GM19043 (cell line): ENCODE measurements at regions not wholly inside any gene's neighbourhood (a gene's known extent, or its start where the extent isn't known, plus 50 kb on each side); places are given as distances from the start of the nearest gene placed in this dataset.

Source experiments
- ATAC-seq: cut with Tn5 transposase; IDR thresholded peaks from one replicate; pipeline ENCODE4 v1.9.1; 2021; ENCODE audit warnings: low read depth; ENCODE audit not compliant: unreplicated experiment

GRCh38 chr11:127393460-127393997, 393.0 kb upstream of the KIRREL3 start:
- ATAC-seq, result no peak

DNA sequence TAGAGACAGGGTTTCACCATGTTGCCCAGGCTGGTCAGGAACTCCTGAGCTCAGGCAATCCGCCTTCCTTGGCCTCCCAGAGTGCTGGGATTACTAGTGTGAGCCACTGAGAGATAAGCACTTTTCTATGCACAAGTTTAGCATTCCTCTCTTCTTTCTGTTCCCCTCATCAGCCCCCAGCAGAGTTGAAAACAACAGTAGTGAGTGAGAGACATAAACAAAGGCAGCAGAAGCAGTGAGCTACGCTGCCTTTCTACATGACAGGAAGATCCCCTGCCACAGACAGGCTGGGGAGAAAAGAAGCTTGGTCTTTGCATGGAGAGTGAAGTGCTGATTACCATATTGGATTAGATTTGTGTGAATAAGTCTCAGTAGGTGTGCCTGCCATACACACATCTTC, 392.0 kb upstream of the KIRREL3 start:
- no peak for ATAC-seq

GRCh38 chr11:127390465-127390864, 389.9 kb upstream of the KIRREL3 start:
- ATAC-seq, result no peak

DNA sequence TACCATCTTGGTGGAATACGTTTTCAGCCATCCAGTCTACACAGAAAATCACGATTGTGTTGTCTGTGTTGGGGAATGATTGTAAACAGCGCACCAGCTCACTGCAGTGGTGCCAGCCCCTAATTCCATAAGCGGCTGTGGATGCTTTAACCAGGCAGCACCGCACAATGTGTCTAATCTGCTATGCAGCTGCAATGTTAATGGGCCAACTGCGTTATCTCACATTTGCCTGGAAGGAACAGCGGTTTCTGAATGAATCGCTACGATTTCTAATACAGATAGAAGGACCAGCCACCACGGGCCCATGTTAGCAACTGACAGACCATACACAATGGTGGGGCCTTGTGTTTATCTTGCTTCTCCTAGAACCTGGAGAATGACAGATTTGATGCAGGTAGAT, 384.5 kb upstream of the KIRREL3 start:
- ATAC-seq, result no peak

DNA sequence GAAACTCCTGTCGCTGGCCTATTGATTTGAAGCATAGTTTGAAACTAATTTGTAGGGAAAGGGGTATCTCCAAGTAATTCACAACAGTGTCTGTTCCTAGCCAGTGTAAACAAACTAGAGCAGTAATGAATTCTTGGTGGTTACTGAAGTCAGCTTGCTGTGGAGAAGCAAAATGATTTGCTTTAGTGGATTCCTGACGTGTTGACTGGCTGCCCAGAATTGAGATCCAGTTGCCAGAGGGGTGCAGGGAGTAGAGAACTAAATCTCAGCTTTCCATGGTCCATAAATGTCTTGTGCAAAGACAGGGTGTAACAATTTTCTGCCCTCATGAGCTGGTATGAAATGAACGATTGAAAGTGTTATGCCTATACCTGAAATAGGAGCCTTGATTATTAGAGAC, 382.5 kb upstream of the KIRREL3 start:
- ATAC-seq, result no peak

GRCh38 chr11:127381247-127381646, 380.7 kb upstream of the KIRREL3 start:
- ATAC-seq, result no peak

DNA sequence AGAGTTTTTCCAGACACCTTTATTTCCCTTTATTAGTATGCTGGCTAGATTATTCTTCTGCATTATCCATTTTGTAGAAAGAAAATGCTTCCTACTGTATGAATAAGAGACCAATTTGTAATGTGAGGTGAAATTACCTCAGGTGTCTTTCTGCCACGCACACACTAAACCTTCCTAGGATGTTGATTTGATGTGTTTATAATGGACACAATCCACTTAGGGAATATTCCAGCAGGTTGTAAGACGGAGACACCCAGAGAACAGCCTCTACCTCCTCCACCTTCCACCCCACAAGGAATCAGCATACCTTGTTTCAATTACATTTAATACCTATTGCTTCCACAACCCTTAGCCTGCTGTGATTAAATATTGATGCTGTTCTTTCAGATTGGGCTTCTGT, 379.1 kb upstream of the KIRREL3 start:
- ATAC-seq, result no peak

GRCh38 chr11:127376301-127376700, 375.7 kb upstream of the KIRREL3 start:
- no peak for ATAC-seq

DNA sequence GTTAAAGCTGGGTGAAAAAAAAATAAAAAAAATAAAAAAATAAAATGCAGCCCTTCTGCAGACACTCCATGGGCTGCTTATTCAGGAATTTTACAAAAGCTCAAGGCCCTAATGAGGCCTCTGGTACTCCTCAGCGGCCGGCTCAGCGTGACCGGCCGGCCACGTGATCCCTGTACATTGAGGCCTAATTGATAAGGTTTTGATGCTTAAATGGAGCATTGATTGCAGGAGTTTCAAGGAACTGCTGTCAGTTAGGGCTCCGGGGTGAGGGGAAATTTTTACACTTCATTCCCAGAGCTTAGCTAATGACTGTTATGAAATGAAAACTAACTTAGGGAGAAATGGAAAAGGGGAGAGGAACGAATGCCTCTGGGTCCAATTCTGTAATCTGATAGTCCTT, 368.8 kb upstream of the KIRREL3 start:
- no peak for ATAC-seq

DNA sequence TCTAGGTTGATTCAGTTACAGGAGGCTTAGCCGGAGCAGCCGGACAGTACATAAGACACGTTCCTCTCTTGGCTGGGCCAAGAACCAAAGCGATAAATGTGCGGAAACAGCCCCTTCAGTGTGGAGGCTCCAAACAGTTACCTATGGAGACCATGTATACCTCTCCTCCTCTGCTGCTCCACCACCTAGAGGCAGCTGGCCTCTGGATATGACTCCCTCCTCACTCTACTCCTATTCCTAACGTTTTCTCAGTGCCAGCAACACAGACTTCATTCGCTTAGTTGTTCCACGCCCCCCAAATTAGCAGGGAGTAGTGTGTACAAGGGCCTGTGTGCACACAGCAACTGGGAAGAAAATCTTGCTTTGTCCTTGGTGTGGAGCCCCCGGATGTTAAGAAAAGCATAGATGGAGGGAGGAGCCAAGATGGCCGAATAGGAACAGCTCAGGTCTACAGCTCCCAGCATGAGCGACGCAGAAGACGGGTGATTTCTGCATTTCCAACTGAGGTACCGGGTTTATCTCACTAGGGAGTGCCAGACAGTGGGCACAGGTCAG, 362.3 kb upstream of the KIRREL3 start:
- no peak for ATAC-seq

DNA sequence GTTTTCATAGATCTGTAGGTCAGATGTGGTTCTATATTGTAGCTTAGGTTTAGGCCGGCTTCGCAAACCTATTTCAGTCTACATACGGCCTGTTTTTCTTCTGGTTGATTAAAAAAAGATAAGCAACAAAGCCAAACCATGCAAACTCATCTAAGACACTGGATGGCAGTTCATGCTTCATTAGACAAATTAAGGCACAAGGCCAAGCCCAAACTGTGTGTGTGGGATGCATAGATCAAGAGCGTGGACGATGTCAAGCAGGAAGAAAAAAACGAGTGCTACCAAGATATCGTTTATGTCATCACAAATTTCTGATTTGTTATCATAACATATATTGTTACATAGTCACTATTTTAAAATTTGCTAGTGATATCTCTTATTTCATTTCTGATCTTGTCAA, 357.6 kb upstream of the KIRREL3 start:
- no peak for ATAC-seq

DNA sequence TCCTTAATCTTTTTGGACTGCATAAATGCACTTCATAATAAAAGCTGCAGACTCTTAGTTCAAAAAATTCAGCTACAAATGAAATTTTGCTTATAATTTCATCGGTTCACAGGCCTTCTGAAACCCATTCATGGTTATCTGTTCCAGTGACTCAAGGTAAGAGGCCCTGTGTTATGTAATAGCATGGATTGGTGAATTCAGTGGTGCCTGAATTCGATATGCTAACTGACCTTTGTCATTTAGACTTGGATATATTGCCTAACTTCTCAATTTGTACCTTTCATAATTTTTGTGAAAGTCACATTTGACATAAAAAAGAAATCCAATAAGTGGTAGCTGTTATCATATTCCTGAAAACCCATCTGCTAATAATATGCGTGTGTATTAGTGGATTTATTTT, 349.9 kb upstream of the KIRREL3 start:
- no peak for ATAC-seq

DNA sequence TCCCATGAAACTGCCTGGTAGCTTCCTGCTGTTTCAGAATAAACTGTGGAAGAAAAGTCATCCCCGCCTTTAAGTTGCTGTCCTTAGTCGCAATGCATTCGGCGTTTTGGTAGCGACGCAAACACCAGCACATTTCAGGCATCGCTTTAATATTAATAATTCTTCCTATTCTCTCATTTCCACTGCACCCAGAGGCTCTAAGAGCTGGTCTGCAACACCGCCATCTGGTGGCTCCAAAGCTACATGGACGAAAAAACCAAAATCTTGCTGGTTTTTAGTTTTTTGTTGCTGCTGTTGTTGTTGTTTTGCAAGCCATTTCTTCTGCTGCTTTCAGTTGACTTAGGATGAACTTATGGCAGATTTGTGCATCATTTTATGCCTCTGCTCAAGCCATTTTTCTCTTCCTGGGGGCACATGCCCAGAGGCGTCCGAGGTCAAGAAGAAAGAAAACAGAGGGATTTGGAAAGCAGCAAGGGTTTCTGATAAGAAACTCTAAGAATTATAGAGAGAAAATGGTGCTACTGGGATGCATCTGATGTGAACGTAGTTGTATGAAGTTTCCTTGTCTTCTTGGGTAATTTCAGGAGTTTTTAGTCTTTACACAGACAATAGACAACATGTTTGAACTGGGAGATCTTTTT, 345.4 kb upstream of the KIRREL3 start:
- ATAC-seq, result no peak

DNA sequence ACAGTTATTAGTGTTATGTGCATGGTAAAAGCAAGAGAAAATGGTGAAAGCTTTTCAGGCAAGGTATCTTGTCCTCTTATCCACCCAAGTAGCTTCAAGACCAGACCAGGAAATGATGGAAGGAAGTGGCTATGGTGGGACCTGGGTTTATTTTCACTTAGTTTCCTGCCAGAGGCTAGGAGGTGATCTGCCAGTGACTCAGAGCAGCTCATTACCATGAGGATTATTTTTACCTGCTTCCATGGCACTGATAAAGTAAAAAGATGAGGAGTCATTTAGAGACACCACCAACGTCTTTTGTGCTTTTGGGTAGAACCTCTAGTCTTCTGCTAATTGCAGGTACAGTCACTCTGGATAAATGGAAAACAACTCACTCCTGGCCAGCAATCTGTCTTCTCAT, 339.9 kb upstream of the KIRREL3 start:
- ATAC-seq, result no peak

DNA sequence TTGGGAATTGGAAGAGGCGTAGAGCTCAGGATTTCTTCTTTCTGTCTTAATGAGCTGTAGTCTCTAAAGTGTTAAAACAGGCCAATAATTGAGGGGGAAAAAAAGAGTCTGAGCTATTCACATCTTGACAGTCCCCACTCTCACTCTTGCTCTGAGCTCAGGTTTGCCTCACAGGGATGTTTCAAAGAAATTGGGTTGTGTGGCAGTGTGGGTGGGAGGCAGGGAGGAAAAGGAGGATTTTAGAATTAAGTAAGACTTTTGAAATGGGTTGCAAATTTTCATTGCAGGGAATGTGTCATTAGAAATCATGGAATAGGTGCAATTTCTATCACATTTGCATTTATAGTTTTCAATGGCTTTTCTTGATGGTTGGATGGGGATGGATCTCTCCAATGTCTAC, 338.8 kb upstream of the KIRREL3 start:
- ATAC-seq, result no peak

DNA sequence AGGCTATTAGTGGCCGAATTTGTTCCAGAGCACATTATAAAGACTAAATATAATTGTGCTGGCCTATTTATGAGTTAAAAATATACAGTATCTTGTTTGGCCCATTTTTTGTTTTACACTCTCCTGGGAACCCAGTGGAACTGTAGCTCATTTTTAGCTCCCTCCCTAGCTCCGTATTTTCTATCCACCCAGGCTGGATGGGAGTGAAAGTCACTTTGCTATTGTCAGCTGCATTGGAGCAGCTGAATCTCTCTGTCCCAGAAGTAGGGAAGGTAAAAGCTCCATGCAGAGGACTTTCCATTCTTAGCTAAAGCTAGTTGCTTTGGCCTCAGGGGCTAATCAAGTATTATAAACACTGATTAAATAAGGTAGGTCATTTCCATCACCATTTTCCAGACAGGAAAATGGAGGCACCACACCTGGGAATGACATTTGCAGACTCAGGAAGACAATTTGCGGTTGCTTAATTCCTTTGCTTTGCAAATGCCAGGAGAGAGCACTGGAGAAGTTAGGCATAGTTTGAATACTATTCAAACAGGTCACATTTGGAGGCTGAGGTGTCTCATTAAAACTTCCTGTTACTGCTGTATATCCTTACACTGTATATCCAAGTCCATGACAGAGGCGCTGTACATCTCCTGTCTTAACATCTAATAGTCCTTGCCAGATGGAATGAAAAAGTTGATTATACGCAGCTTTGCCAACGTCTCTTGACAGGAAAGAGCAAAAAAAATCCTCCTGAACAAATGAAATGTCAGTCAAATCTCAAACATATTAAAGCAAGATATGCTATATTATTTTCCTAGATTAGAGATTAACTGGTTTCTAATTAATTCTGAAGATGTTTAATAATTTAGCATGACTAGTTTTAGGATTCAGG, 338.1 kb upstream of the KIRREL3 start:
- no peak for ATAC-seq

DNA sequence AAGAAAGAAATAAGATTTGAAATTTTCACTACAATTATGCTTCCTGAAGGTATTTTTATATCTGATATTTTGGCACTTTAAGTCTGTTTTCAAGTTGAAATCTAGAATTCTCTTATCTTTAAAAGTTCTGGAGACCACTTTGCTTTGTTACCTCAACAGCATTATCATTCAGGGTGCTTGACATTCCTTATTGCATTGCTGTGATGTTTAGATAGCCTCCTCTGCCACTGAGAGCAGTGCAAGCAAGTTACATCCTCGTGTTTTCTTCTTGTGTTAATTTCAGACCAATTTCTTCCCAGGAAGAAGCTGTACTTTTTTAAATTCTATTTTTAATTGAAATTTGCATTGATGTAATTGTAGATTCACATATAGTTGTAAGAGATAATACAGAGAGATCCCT, 333.9 kb upstream of the KIRREL3 start:
- ATAC-seq, result no peak

- ATAC-seq, result no peak
Measured at GRCh38 chr11:127332896-127333295, 332.3 kb upstream of the KIRREL3 start.

GRCh38 chr11:127330044-127330443, 329.5 kb upstream of the KIRREL3 start:
- no peak for ATAC-seq

- no peak for ATAC-seq
Measured at GRCh38 chr11:127308291-127308690, 307.7 kb upstream of the KIRREL3 start.

GRCh38 chr11:127307700-127308099, 307.1 kb upstream of the KIRREL3 start:
- no peak for ATAC-seq

- no peak for ATAC-seq
Measured at GRCh38 chr11:127304634-127305033, 304.1 kb upstream of the KIRREL3 start.
